VCaP (cell line): ENCODE measurements at regions not wholly inside any gene's neighbourhood (a gene's known extent, or its start where the extent isn't known, plus 50 kb on each side); places are given as distances from the start of the nearest gene placed in this dataset.

ENCODE experiments used
- H3K27ac ChIP-seq: fragments of 450-650 bp; 2 replicates; pipeline ENCODE4 v1.5.1; 2017
- CTCF ChIP-seq: fragments of 450-650 bp; conservative IDR thresholded peaks from 2 replicates; pipeline ENCODE4 v1.5.1; 2017; ENCODE audit warnings: mild to moderate bottlenecking, moderate library complexity

GRCh38 chr3:31242026-31242960 lies 290.4 kb upstream of the STT3B start:
- TF ChIP-seq CTCF = no peak
- no peak overlapping the region for H3K27ac ChIP-seq

- peak overlapping the region; percentile 85; the same call in 1 of the 2 replicates for H3K27ac ChIP-seq
- peak; percentile 61 for TF ChIP-seq CTCF
Measured at GRCh38 chr3:31244929-31245817, 287.6 kb upstream of the STT3B start.

- TF ChIP-seq CTCF = no peak
- H3K27ac ChIP-seq = peak overlapping the region; percentile 85
Measured at GRCh38 chr3:31246293-31247062, 286.2 kb upstream of the STT3B start.

GRCh38 chr3:31247063-31247447 lies 285.7 kb upstream of the STT3B start:
- no peak for TF ChIP-seq CTCF
- H3K27ac ChIP-seq = peak overlapping the region; percentile 85

GRCh38 chr3:31247850-31248562 lies 284.7 kb upstream of the STT3B start:
- H3K27ac ChIP-seq = peak overlapping the region; percentile 85
- TF ChIP-seq CTCF = no peak

GRCh38 chr3:31248563-31248992 lies 284.1 kb upstream of the STT3B start:
- peak overlapping the region; percentile 85 for H3K27ac ChIP-seq
- no peak for TF ChIP-seq CTCF
